IPS-18a (cell line): ENCODE measurements at regions not wholly inside any gene's neighbourhood (a gene's known extent, or its start where the extent isn't known, plus 50 kb on each side); places are given as distances from the start of the nearest gene placed in this dataset.

ENCODE experiments used
- H3K27ac ChIP-seq: one replicate; pipeline ENCODE4 v1.5.1; 2013; ENCODE audit warnings: low read length
- H3K27me3 ChIP-seq: one replicate; pipeline ENCODE4 v1.6.1; 2013; ENCODE audit warnings: mild to moderate bottlenecking, low read length; ENCODE audit not compliant: control insufficient read depth, insufficient read depth
- H3K36me3 ChIP-seq: one replicate; pipeline ENCODE4 v1.6.1; 2013; ENCODE audit warnings: low read depth, low read length; ENCODE audit not compliant: control insufficient read depth
- H3K4me1 ChIP-seq: one replicate; pipeline ENCODE4 v1.6.1; 2013; ENCODE audit warnings: low read depth, low read length; ENCODE audit not compliant: control insufficient read depth
- H3K4me3 ChIP-seq: one replicate; pipeline ENCODE4 v1.5.1; 2013; ENCODE audit warnings: low read length
- H3K9ac ChIP-seq: one replicate; pipeline ENCODE4 v1.6.1; 2013; ENCODE audit warnings: mild to moderate bottlenecking, low read length, moderate library complexity
- H3K9me3 ChIP-seq: one replicate; pipeline ENCODE4 v1.6.1; 2013; ENCODE audit warnings: low read depth, low read length; ENCODE audit not compliant: control insufficient read depth

DNA sequence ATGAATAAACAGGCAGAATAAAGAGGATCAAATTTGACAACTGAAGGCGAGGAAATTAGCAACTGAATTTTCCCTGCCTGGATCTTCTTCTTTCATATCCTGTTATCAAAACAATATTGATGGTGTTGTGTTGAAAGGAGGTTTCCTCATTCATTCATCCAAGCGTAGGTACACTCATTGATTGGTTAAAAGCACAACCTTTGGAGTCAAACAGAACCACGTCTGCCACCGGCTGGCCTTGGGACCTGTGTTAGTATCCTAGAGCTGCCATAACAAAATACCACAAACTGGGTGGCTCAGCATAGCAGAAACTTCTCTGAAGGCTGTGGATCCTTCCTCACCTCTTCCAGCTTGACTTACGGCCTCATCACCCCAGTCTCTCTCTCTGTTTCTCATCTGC is 268.6 kb upstream of the PWP1 start:
- no peaks in the 10 kb centered on the region for H3K4me1 ChIP-seq
- no peaks in the 10 kb centered on the region for H3K9me3 ChIP-seq
- no peak overlapping the region for H3K27ac ChIP-seq
- no peaks in the 10 kb centered on the region for H3K27me3 ChIP-seq
- H3K36me3 ChIP-seq = no peaks in the 10 kb centered on the region
- no peak overlapping the region for H3K4me3 ChIP-seq
- no peak overlapping the region for H3K9ac ChIP-seq

DNA sequence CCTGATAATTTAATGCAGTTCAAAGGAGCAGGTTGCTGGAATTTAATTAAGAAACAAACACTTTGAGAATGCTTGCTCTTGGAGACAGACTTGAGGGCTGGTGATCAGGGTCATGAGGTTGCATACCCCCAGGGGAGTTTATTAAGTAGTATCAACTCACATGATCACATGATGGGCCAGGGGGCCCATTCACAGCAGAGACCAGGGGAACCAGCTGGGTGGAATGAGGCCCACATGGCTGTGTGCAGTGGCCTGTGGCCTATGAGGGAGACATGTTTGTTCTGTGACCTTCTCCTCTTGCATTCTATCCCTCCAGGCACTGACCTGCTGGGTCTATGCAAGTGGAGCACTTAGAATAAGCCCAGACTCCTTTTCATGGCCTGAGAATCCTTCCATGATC is 266.6 kb upstream of the PWP1 start:
- H3K9me3 ChIP-seq = no peaks in the 10 kb centered on the region
- no peak overlapping the region for H3K27ac ChIP-seq
- H3K4me3 ChIP-seq = no peak overlapping the region
- H3K9ac ChIP-seq = no peak overlapping the region
- no peaks in the 10 kb centered on the region for H3K27me3 ChIP-seq
- no peaks in the 10 kb centered on the region for H3K36me3 ChIP-seq
- no peaks in the 10 kb centered on the region for H3K4me1 ChIP-seq

DNA sequence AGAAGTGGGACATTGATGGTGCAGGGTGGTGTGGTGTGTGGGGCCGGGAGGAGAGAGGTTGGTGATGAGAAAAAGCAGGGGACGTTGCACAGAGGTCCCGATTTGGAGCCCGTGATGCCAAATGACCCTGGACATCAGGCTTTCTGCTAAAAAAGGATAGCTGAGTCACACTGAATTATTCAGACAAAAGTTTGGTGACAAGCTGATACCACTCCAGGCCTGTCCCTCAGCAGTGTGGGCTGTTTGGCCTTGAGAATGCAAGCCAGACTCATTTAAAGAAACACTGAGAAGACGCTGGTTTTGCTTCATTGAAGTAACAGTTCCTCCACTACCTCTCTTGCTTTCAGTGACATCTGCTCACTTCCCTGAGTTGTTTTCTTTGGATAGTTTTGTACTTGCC is 262.1 kb upstream of the PWP1 start:
- Histone ChIP-seq H3K27ac (no peak overlapping the region), H3K4me1 (no peaks in the 10 kb centered on the region), H3K9ac (no peak overlapping the region), H3K9me3 (no peaks in the 10 kb centered on the region), H3K36me3 (no peaks in the 10 kb centered on the region), H3K27me3 (no peaks in the 10 kb centered on the region), H3K4me3 (no peak overlapping the region)

DNA sequence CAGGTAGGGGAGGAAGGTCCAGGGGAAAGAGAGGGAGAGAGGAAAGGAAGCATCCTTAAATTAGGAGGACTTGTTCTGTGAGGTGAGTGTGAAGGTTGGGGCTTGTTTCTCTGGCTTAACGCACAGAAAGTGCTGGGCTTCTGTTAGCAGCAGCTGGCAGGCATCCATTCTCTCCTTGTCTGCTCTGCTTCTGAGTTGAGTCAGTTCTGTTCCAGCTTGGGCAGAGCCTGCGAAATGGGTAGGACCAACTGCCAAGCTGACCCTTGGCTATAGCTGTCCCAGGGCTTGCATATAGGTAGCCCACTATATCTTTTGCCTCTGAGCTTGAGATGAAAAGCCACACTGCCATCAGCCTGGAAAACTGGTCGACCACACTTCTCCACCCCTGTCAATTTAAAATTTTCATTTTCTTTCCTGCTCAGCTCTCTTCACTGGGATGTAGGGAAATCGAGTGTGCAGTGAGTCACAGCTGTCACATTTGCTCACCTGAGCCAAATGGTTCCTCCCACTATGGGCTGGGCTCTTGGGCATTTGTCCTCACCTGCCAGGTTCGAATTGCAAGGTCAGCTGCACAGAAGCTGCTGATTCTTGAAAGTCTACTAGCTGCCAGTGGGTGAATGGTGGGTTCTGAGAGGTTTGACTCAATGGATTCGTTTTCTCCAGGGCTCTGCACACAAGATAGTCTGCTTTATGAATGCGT is 256.4 kb upstream of the PWP1 start:
- Histone ChIP-seq H3K4me3 (no peak overlapping the region), H3K9ac (no peak overlapping the region), H3K9me3 (no peaks in the 10 kb centered on the region), H3K36me3 (no peaks in the 10 kb centered on the region), H3K27ac (no peak overlapping the region), H3K27me3 (no peaks in the 10 kb centered on the region), H3K4me1 (no peaks in the 10 kb centered on the region)

DNA sequence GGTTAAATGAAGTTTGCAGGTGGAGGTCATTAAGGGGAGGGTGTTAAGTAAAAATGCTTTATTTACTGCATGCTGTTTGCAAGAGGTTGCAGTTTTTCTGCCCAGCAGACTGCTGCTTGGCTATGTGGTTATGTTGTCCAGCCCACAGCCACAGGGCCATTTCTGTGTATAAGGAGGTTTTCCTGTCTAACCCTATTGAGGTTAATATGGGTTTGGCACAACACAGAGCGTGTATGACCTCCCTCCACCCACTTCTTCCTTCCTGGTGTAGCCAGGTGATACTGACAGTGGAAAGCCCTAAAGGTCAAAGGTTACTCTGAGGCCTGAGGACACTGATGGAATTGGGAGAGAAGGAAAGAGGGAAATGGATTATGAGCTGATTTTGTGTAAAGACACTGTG is 253.7 kb upstream of the PWP1 start:
- Histone ChIP-seq H3K4me1 (no peaks in the 10 kb centered on the region), H3K9me3 (no peaks in the 10 kb centered on the region), H3K27ac (no peak overlapping the region), H3K36me3 (no peaks in the 10 kb centered on the region), H3K9ac (no peak overlapping the region), H3K27me3 (no peaks in the 10 kb centered on the region), H3K4me3 (no peak overlapping the region)

DNA sequence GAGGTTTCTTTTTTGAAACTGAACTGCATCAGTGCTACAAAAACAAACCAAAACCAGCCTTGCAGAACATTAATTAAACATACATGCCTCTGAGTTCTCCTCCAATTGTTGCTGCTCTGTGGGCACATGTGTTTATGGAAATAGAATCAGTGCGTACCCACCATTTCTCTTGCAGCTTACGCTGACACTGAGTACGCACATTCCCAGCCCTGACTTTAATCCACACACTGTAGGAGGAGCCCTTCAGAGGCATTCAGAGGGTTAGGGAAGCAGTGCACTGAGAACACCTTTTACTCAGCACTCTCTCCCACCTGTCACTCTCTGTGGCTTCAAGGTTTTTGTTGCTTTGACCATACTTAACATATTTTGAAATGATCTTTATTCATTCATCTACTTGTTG is 250.5 kb upstream of the PWP1 start:
- no peaks in the 10 kb centered on the region for H3K9me3 ChIP-seq
- no peaks in the 10 kb centered on the region for H3K27me3 ChIP-seq
- H3K9ac ChIP-seq = no peak overlapping the region
- H3K4me1 ChIP-seq = peaks cover 8% of the 10 kb centered on the region
- H3K36me3 ChIP-seq = no peaks in the 10 kb centered on the region
- H3K27ac ChIP-seq = no peak overlapping the region
- H3K4me3 ChIP-seq = no peak overlapping the region

DNA sequence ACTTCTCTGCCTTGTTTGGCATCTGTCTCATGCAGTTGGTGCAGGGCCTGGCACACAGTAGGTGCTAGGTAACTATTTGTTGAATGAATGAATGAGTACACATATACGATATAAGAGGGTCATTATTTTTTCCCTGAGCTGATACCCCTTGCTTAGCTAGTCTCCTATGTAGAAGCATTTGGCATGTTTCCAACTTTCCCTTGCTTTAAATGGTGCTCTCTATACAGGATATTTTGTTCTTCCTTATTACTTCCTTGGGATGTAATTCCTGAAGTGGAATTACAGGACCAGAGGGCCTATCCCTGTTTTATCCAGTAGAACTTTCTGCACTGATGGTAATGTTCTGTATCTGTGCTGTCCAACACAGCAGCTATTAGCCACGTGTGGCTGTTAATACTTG is 250.1 kb upstream of the PWP1 start:
- no peaks in the 10 kb centered on the region for H3K27me3 ChIP-seq
- H3K4me3 ChIP-seq = no peak overlapping the region
- no peak overlapping the region for H3K27ac ChIP-seq
- no peaks in the 10 kb centered on the region for H3K36me3 ChIP-seq
- no peak overlapping the region for H3K9ac ChIP-seq
- H3K9me3 ChIP-seq = no peaks in the 10 kb centered on the region
- H3K4me1 ChIP-seq = peaks cover 8% of the 10 kb centered on the region

DNA sequence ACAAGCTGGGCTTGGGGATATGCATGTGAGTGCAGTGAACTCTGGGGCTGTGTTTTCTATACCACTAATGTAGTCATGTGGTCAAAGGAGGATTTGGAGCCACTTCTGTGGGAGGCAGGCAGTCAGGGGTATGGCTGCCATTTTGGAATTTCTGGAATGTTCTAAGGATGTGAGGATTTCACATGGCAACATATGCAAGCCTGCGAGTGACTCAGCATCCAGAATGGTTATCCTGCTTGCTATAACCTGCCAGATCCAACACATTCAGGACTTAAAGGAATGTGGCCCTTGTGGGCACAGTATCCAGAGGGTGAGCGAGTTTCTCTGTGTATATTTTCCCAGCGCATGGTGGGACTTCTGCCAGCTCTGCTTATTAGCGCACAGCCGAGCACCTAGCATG is 249.2 kb upstream of the PWP1 start:
- H3K36me3 ChIP-seq = no peaks in the 10 kb centered on the region
- H3K27me3 ChIP-seq = no peaks in the 10 kb centered on the region
- no peak overlapping the region for H3K4me3 ChIP-seq
- H3K9me3 ChIP-seq = no peaks in the 10 kb centered on the region
- H3K27ac ChIP-seq = no peak overlapping the region
- peaks cover 8% of the 10 kb centered on the region for H3K4me1 ChIP-seq
- H3K9ac ChIP-seq = no peak overlapping the region

DNA sequence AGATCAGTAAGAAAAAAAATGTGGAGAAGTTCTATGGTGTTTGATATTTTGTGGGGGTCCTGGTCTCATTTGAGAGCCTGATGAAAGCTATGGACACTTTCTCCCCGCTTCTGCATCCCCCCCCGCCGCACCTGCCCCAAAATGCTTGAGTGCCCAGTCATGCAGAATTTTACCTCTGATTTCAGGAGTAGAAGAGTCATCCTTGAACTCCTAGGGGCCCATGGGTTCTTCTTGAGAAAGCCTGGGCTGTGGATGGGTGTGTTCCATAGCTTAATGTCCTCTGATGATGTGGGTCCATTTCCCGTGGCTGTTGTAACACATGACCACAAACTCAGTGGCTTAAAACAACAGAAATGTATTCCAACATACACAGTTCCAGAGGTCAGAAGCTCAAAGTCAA is 248.8 kb upstream of the PWP1 start:
- no peak overlapping the region for H3K9ac ChIP-seq
- no peaks in the 10 kb centered on the region for H3K9me3 ChIP-seq
- H3K27me3 ChIP-seq = no peaks in the 10 kb centered on the region
- peaks cover 8% of the 10 kb centered on the region for H3K4me1 ChIP-seq
- H3K4me3 ChIP-seq = no peak overlapping the region
- H3K36me3 ChIP-seq = no peaks in the 10 kb centered on the region
- no peak overlapping the region for H3K27ac ChIP-seq

DNA sequence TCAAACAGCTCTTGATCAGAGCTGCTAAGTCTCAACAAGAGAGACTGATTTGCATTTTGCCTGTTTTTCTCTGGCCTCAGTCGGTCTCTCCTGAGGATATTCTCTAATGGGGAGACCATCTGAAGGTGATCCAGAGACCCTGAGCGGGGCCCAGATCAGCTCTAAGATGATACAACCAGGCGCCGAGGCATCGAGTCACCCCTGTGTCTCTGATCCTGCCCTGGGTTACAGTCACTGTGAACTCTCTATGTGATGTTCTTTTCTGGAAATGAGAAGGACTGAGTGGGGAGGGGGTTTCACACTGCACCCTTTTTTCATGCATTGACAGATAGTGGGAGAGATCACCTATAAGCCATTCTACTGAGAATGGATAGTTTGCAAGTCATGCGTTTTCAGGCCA is 247.6 kb upstream of the PWP1 start:
- no peak overlapping the region for H3K9ac ChIP-seq
- H3K36me3 ChIP-seq = no peaks in the 10 kb centered on the region
- no peaks in the 10 kb centered on the region for H3K27me3 ChIP-seq
- H3K9me3 ChIP-seq = no peaks in the 10 kb centered on the region
- H3K4me1 ChIP-seq = peaks cover 8% of the 10 kb centered on the region
- H3K27ac ChIP-seq = no peak overlapping the region
- no peak overlapping the region for H3K4me3 ChIP-seq

DNA sequence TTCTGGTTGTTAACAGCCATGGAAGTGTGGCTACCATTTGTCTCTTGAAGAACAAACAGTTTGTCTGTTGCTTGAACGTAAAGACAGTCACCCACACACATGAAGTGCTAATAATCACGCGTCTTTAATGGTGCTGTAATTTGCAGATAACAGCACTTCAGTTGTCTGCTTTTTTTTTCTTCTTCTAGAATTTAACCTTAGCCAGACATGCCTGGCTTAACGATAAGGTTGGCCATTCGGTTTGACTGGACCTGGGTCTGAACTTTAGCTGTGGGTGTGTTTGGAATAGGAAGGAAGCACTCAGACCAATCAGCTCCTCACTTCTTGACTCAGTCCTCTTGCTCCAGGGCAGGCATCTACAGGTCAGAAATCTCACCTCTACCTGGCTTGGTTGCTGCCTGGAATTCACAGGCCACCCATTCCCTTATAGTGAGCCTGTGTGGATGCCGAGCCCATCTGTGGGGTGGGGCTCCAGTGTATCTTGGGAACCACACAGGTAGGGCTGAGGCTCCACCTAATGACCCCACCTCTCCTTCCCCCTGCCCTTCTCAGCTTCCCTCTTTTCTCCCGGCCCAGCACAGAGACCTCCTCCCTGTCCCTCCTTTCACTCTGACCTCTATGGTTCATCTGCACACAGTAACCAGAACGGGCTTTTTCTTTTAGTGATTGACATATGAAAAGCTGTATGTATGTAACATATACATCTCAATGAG is 246.4 kb upstream of the PWP1 start:
- H3K9me3 ChIP-seq = no peaks in the 10 kb centered on the region
- H3K27me3 ChIP-seq = no peaks in the 10 kb centered on the region
- H3K4me3 ChIP-seq = no peak overlapping the region
- H3K4me1 ChIP-seq = peaks cover 8% of the 10 kb centered on the region
- no peak overlapping the region for H3K9ac ChIP-seq
- no peaks in the 10 kb centered on the region for H3K36me3 ChIP-seq
- no peak overlapping the region for H3K27ac ChIP-seq

DNA sequence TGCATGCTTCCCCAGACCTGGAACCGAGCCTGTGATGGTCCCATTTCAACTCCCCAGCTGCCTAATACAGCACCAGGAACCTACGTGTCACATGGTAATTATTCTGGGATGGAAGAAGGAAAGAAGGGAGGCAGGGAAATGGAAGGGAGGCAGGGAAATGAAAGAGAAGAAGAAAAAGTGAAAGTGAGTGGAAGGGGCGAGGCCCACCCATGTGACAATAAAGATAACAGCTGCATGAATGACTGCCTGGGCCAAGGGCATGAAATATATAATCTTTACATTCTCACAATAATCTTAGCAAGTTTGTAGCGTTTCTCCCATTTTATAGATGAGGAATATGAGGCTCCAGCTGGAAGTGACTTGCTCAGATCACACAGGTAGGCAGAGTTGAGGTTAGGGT is 245.0 kb upstream of the PWP1 start:
- Histone ChIP-seq H3K27me3 (no peaks in the 10 kb centered on the region), H3K36me3 (no peaks in the 10 kb centered on the region), H3K9ac (no peak overlapping the region), H3K9me3 (no peaks in the 10 kb centered on the region), H3K27ac (no peak overlapping the region), H3K4me3 (no peak overlapping the region), H3K4me1 (peaks cover 8% of the 10 kb centered on the region)
